GM12872 (cell line): ENCODE measurements at regions not wholly inside any gene's neighbourhood (a gene's known extent, or its start where the extent isn't known, plus 50 kb on each side); places are given as distances from the start of the nearest gene placed in this dataset.

Experiments used
- CTCF ChIP-seq: IDR thresholded peaks from 3 replicates; pipeline ENCODE4 v1.5.1; 2011; ENCODE audit warnings: low read depth, mild to moderate bottlenecking, low read length, moderate library complexity; ENCODE audit not compliant: insufficient read depth

- no peak for TF ChIP-seq CTCF
These were observed 57.1 kb upstream of the MFGE8 start for GRCh38 chr15:88970232-88970631.

- TF ChIP-seq CTCF, result no peak
These were observed 61.2 kb upstream of the MFGE8 start for GRCh38 chr15:88974392-88974791.

- TF ChIP-seq CTCF, result no peak
These were observed 62.7 kb upstream of the MFGE8 start for GRCh38 chr15:88975891-88976290.

- no peak for TF ChIP-seq CTCF
These were observed 63.5 kb upstream of the MFGE8 start for GRCh38 chr15:88976656-88977055.

- no peak for TF ChIP-seq CTCF
These were observed 66.5 kb upstream of the MFGE8 start for GRCh38 chr15:88979674-88980073.

GRCh38 chr15:88980498-88980897, 67.3 kb upstream of the MFGE8 start:
- no peak for TF ChIP-seq CTCF

- TF ChIP-seq CTCF, result no peak
These were observed 68.4 kb upstream of the MFGE8 start for GRCh38 chr15:88981244-88982215.
